ENCODE measurements at regions not wholly inside any gene's neighbourhood (a gene's known extent, or its start where the extent isn't known, plus 50 kb on each side); places are given as distances from the start of the nearest gene placed in this dataset.

- no peak for DNase-seq (ENCODE audit: low read depth)
- no peak overlapping the region for H3K4me3 ChIP-seq (ENCODE audit: low read depth, low read length)
- TF ChIP-seq CTCF (IDR thresholded peaks at IDR 0.05; ENCODE audit: control insufficient read depth, extremely low read depth, insufficient read depth), result no peak
These were observed 176.6 kb downstream of the BCL11B start for GRCh38 chr14:99095369-99095768.

GRCh38 chr14:99098199-99098598, 173.8 kb downstream of the BCL11B start:
- H3K4me3 ChIP-seq (ENCODE audit: low read depth, low read length), result no peak overlapping the region
- no peak for TF ChIP-seq CTCF (IDR thresholded peaks at IDR 0.05; ENCODE audit: control insufficient read depth, extremely low read depth, insufficient read depth)
- DNase-seq (ENCODE audit: low read depth), result no peak

- no peak for DNase-seq (ENCODE audit: low read depth)
- H3K4me3 ChIP-seq (ENCODE audit: low read depth, low read length), result no peak overlapping the region
- TF ChIP-seq CTCF (IDR thresholded peaks at IDR 0.05; ENCODE audit: control insufficient read depth, extremely low read depth, insufficient read depth), result no peak
These were observed 172.8 kb downstream of the BCL11B start for GRCh38 chr14:99099051-99099787.

- no peak for DNase-seq (ENCODE audit: low read depth)
- TF ChIP-seq CTCF (IDR thresholded peaks at IDR 0.05; ENCODE audit: control insufficient read depth, extremely low read depth, insufficient read depth), result no peak
- H3K4me3 ChIP-seq (ENCODE audit: low read depth, low read length), result no peak overlapping the region
These were observed 171.3 kb downstream of the BCL11B start for GRCh38 chr14:99100497-99101270.

GRCh38 chr14:99101855-99102461, 170.0 kb downstream of the BCL11B start:
- H3K4me3 ChIP-seq (ENCODE audit: low read depth, low read length), result no peak overlapping the region
- DNase-seq (ENCODE audit: low read depth), result no peak
- no peak for TF ChIP-seq CTCF (IDR thresholded peaks at IDR 0.05; ENCODE audit: control insufficient read depth, extremely low read depth, insufficient read depth)

- H3K4me3 ChIP-seq (ENCODE audit: low read depth, low read length), result no peak overlapping the region
- TF ChIP-seq CTCF (IDR thresholded peaks at IDR 0.05; ENCODE audit: control insufficient read depth, extremely low read depth, insufficient read depth), result no peak
These were observed 155.2 kb downstream of the BCL11B start for GRCh38 chr14:99116741-99117295.

More at GRCh38 chr14:99116741-99117295, 155.2 kb downstream of the BCL11B start:
- no peak for DNase-seq (ENCODE audit: low read depth)

Measured in LNCaP clone FGC (cell line).